Liver (tissue), 8 donors: ENCODE measurements at regions not wholly inside any gene's neighbourhood (a gene's known extent, or its start where the extent isn't known, plus 50 kb on each side); places are given as distances from the start of the nearest gene placed in this dataset.

Source experiments
- DNase-seq: peaks from one replicate; pipeline ENCODE4 v3.0.0-alpha.2; 2017; ENCODE audit warnings: low spot score
- H3K27ac ChIP-seq, 2 donors: one replicate each; pipeline ENCODE4 v1.7.0; 2013; ENCODE audit warnings: inconsistent platforms in 2 of 2, low read length in 2 of 2, control low read depth in 1 of 2, low read depth in 1 of 2, mild to moderate bottlenecking in 1 of 2
- H3K27me3 ChIP-seq, 4 donors: one replicate each; pipeline versions ENCODE4 v1.6.1 to v1.7.0; 2013; ENCODE audit warnings: low read length in 3 of 4, inconsistent platforms in 1 of 4, mild to moderate bottlenecking in 1 of 4, moderate library complexity in 1 of 4; ENCODE audit not compliant: control insufficient read depth in 4 of 4, insufficient read depth in 4 of 4
- H3K36me3 ChIP-seq, 4 donors: one replicate each; pipeline versions ENCODE4 v1.6.1 to v1.7.0; 2013; ENCODE audit warnings: low read length in 3 of 4, mild to moderate bottlenecking in 3 of 4, low read depth in 1 of 4, moderate library complexity in 1 of 4; ENCODE audit not compliant: control insufficient read depth in 4 of 4, insufficient read depth in 3 of 4
- H3K4me1 ChIP-seq, 4 donors: one replicate each; pipeline versions ENCODE4 v1.6.1 to v1.7.0; 2013; ENCODE audit warnings: low read length in 3 of 4, mild to moderate bottlenecking in 3 of 4, moderate library complexity in 1 of 4; ENCODE audit not compliant: control insufficient read depth in 4 of 4, insufficient read depth in 4 of 4
- H3K4me3 ChIP-seq, 3 donors: one replicate each; pipeline versions ENCODE4 v1.6.1 to v1.7.0; 2013; ENCODE audit warnings: low read length in 3 of 3, control low read depth in 1 of 3, low read depth in 1 of 3, mild to moderate bottlenecking in 1 of 3
- H3K9ac ChIP-seq, 2 donors: one replicate each; pipeline ENCODE4 v1.7.0; 2013; ENCODE audit warnings: low read length in 2 of 2, mild to moderate bottlenecking in 2 of 2, moderate library complexity in 2 of 2, control low read depth in 1 of 2, low read depth in 1 of 2
- H3K9me3 ChIP-seq, 4 donors: one replicate each; pipeline versions ENCODE4 v1.6.1 to v1.7.0; 2013; ENCODE audit warnings: low read length in 3 of 4; ENCODE audit not compliant: control insufficient read depth in 4 of 4
- CTCF ChIP-seq: fragments of 150-350 bp; IDR thresholded peaks from 2 replicates; pipeline ENCODE4 v1.5.1; 2017; ENCODE audit warnings: improper control_type of control experiment, low read depth, low read length; ENCODE audit not compliant: missing input control
- EGR1 ChIP-seq, 2 donors: IDR thresholded peaks; 2 replicates each; pipeline ENCODE4 v1.6.1; 2016 to 2018; ENCODE audit warnings: antibody characterized with exemption in 2 of 2, low read depth in 2 of 2
- FOXA1 ChIP-seq: IDR thresholded peaks from 2 replicates; pipeline ENCODE4 v1.6.1; 2016; ENCODE audit warnings: antibody characterized with exemption
- FOXA2 ChIP-seq: IDR thresholded peaks from 2 replicates; pipeline ENCODE4 v1.6.1; 2016; ENCODE audit warnings: antibody characterized with exemption
- GABPA ChIP-seq, 2 donors: IDR thresholded peaks in 1 of 2; conservative IDR thresholded peaks in 1 of 2; 2 replicates each; pipeline ENCODE4 v1.6.1; 2016; ENCODE audit warnings: antibody characterized with exemption in 2 of 2, mild to moderate bottlenecking in 1 of 2, moderate library complexity in 1 of 2
- HNF4A ChIP-seq, 2 donors: conservative IDR thresholded peaks; 2 replicates each; pipeline ENCODE4 v1.6.1; 2016; ENCODE audit warnings: antibody characterized with exemption in 2 of 2, mild to moderate bottlenecking in 2 of 2
- HNF4G ChIP-seq: IDR thresholded peaks from 2 replicates; pipeline ENCODE4 v1.6.1; 2016; ENCODE audit warnings: antibody characterized with exemption
- MAX ChIP-seq: IDR thresholded peaks from 2 replicates; pipeline ENCODE4 v1.6.1; 2016; ENCODE audit warnings: antibody characterized with exemption
- NR2F2 ChIP-seq: IDR thresholded peaks from 2 replicates; pipeline ENCODE4 v1.6.1; 2016; ENCODE audit warnings: antibody characterized with exemption
- RAD21 ChIP-seq, 2 donors: IDR thresholded peaks; 2 replicates each; pipeline ENCODE4 v1.6.1; 2016; ENCODE audit warnings: antibody characterized with exemption in 2 of 2, mild to moderate bottlenecking in 2 of 2
- REST ChIP-seq: IDR thresholded peaks from 2 replicates; pipeline ENCODE4 v1.6.1; 2016; ENCODE audit warnings: antibody characterized with exemption, mild to moderate bottlenecking
- RXRA ChIP-seq, 2 donors: IDR thresholded peaks; 2 replicates each; pipeline ENCODE4 v1.6.1; 2017 to 2018; ENCODE audit warnings: antibody characterized with exemption in 2 of 2, mild to moderate bottlenecking in 1 of 2
- SP1 ChIP-seq: IDR thresholded peaks from 2 replicates; pipeline ENCODE4 v1.6.1; 2018; ENCODE audit warnings: antibody characterized with exemption, mild to moderate bottlenecking
- TAF1 ChIP-seq: conservative IDR thresholded peaks from 2 replicates; pipeline ENCODE4 v1.6.1; 2016; ENCODE audit warnings: antibody characterized with exemption, mild to moderate bottlenecking
- YY1 ChIP-seq: IDR thresholded peaks from 2 replicates; pipeline ENCODE4 v1.6.1; 2016; ENCODE audit warnings: antibody characterized with exemption, mild to moderate bottlenecking
- ZBTB33 ChIP-seq: IDR thresholded peaks from 2 replicates; pipeline ENCODE4 v1.6.1; 2016; ENCODE audit warnings: antibody characterized with exemption
- WGBS: extraction: QIAGEN DNeasy Blood & Tissue Kit; methylation state at CpG from one replicate; pipeline ENCODE4 v1.1.7; 2013; 5-methylcytosine and 5-hydroxymethylcytosine counted together
- TF ChIP-seq, protein P1 (sequence below): IDR thresholded peaks from 2 replicates; pipeline ENCODE4 v1.6.1; 2016; ENCODE audit warnings: antibody characterized with exemption
- donor health status: healthy.
- donor health status: healthy.
- donor health status: healthy.
- donor health status: healthy.
- donor health status: healthy.

GRCh38 chr12:124411953-124412645 is 117.2 kb downstream of the RFLNA start:
- H3K36me3 ChIP-seq = peaks cover 3 to 16% (median 6%) of the 10 kb centered on the region in 4 donors
- no peaks in the 10 kb centered on the region for H3K9me3 ChIP-seq
- 86% methylated on average over 22 of the region's 22 CpGs for WGBS
- H3K9ac ChIP-seq = no peak overlapping the region
- H3K4me3 ChIP-seq = no peak overlapping the region
- no peak for DNase-seq
- peaks cover 4 to 23% (median 7%) of the 10 kb centered on the region in 4 donors for H3K4me1 ChIP-seq
- no peak for TF ChIP-seq FOXA1
- TF ChIP-seq MAX = no peak
- TF ChIP-seq EGR1 (IDR thresholded peaks at IDR 0.05; ENCODE audit: low read depth in 2 of 2) = no peak
- TF ChIP-seq HNF4G = no peak
- H3K27ac ChIP-seq = no peak overlapping the region
- no peaks in the 10 kb centered on the region for H3K27me3 ChIP-seq

GRCh38 chr12:124411281-124411878 is 116.5 kb downstream of the RFLNA start:
- Histone ChIP-seq H3K4me1 (peaks cover 4 to 23% (median 7%) of the 10 kb centered on the region in 4 donors), H3K36me3 (peaks cover 3 to 16% (median 6%) of the 10 kb centered on the region in 4 donors), H3K9me3 (no peaks in the 10 kb centered on the region), H3K4me3 (no peak overlapping the region), H3K9ac (no peak overlapping the region), H3K27ac (no peak overlapping the region), H3K27me3 (no peaks in the 10 kb centered on the region)
- TF ChIP-seq TAF1 (no peak), CTCF (no peak), RAD21 (IDR thresholded peaks at IDR 0.05) (no peak), GABPA (IDR thresholded peaks at IDR 0.05 in 1 of 2, conservative IDR thresholded peaks at IDR 0.05 in 1 of 2) (no peak), RXRA (IDR thresholded peaks at IDR 0.05) (no peak), FOXA1 (no peak), MAX (no peak), NR2F2 (no peak), YY1 (no peak), ZBTB33 (no peak), HNF4A (conservative IDR thresholded peaks at IDR 0.05) (no peak), REST (no peak), EGR1 (IDR thresholded peaks at IDR 0.05; ENCODE audit: low read depth in 2 of 2) (no peak), FOXA2 (no peak), SP1 (no peak)
- TF ChIP-seq, protein P1, sequence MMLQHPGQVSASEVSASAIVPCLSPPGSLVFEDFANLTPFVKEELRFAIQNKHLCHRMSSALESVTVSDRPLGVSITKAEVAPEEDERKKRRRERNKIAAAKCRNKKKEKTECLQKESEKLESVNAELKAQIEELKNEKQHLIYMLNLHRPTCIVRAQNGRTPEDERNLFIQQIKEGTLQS = no peak
- WGBS = 88% methylated on average over 25 of the region's 25 CpGs
- DNase-seq = no peak
